GM12892 (cell line): ENCODE measurements at regions not wholly inside any gene's neighbourhood (a gene's known extent, or its start where the extent isn't known, plus 50 kb on each side); places are given as distances from the start of the nearest gene placed in this dataset.

ENCODE experiments used
- POLR2A ChIP-seq: IDR thresholded peaks from 2 replicates; pipeline ENCODE4 v1.6.1; 2011; ENCODE audit warnings: low read depth, low read length, control low read depth
- POLR2AphosphoS5 ChIP-seq: IDR thresholded peaks from 2 replicates; pipeline ENCODE4 v1.6.1; 2011; ENCODE audit warnings: low read depth, low read length, control low read depth

- TF ChIP-seq POLR2AphosphoS5 (no peak), POLR2A (no peak)
Measured at GRCh38 chr7:108972004-108972403, 402.3 kb downstream of the DNAJB9 start.
